Activated CD4-positive, alpha-beta T cell treated with anti-CD3 and anti-CD28 coated beads, Interleukin-2, amount 50 U/mL, for 16 hours (primary cell): ENCODE measurements at regions not wholly inside any gene's neighbourhood (a gene's known extent, or its start where the extent isn't known, plus 50 kb on each side); places are given as distances from the start of the nearest gene placed in this dataset.
"Not testable (repeated sequence)": the region's sequence is repeated elsewhere in the genome, so short reads cannot be mapped to it uniquely, and the experiment has no call there.

Source experiments
- DNase-seq: peaks from one replicate; pipeline ENCODE4 v3.0.0-alpha.2; 2020

DNA sequence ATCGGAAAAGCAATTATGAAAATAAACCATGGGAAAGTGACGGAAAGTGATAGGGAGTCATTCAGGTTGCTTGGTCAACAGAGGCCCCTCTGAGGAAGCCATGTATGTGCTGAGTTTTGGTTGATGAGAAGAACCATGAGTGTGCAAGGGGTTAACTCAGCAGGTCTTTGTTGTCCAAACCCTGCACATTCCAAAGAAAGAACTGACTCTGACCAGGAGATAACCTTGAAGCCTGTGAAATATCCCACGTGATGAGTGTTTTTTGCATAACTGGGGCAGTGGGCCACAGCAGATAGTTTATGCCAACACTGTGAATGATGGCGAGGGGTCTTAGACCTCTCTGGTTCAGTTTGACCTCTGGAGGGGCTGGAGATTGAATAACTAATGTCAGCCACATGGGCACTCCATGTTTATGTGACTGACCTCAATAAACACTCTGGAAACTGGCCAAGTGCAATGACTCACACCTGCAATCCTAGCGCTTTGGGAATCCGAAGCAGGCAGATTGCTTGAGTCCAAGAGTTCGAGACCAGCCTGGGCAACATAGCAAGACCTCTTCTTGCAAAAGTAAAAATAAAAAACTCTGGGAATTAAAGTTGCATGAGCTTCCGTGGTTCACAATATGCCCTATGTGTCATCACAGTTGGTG is 154.0 kb upstream of the FOXK1 start:
- no peak for DNase-seq

DNA sequence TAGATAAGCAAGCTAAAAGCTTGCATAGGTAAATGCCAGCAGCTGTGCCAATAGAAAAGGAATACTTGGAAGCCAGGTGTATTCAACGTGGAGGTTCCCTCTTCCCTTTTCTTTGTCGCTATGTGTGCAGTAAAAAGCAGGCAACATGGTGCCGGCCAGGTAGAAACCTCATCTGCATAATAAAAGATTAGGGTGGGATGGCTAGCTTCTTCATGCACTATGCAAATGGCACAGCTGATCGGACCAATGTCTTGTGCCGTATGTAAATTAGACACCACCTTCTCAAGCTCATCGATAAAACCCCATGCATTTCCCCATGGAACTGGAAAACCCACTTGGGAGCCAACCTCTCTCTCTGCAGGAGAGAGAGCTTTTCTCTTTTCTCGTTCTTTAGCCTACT is 150.9 kb upstream of the FOXK1 start:
- no peak for DNase-seq

DNA sequence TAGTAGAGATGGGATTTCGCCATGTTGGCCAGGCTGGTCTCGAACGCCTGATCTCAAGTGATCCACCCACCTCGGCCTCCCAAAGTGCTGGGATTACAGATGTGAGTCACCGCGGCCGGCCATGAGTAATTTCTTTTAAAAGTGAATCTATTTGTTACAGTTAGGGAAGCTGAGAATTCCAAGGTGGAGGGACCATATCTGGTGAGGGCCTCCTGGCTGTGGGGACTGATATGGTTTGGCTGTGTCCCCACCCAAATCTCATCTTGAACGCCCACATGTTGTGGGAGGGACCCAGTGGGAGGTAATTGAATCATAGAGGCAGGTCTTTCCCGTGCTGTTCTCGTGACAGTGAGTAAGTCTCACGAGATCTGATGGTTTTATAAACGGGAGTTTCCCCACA is 148.8 kb upstream of the FOXK1 start:
- not testable (repeated sequence) for DNase-seq

DNA sequence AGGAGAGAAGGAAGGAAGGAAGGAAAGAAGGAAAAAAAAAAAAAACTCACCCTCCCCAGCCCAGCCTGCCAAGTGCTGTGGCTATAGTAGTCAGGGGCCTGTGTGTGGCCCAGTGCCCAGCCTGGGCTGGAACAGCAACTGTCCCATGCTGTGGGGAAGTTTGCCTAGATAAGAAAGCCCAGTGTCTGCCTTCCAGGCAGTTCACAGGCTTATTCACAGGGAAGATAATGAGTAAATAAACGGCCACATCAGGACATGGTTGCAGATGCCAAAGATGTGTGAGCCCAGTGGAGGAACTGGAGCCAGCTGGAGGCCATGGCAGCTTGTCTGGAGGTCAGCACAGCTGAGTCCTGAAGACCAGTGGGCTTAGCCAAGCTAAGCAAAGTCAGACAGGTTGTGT is 132.4 kb upstream of the FOXK1 start:
- DNase-seq, result no peak

DNA sequence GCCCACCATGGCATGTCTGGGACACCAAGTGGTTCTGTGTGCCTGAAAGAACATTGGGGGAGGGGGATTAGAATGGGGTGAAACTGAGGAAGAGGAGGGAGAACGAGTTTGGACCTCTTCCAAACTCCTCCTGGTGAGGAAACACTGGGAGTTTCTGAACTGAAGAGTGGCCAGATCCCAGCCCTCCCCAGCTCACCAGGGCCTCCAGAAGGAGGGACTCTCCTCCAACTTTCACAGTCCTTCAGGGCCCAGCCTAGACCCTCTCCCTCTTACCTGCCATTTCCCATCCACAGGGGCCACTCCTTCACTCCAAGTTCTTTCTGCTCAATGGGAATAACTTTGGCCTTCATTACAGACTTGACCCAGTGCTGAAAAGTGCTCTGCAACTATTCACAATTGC is 132.0 kb upstream of the FOXK1 start:
- no peak for DNase-seq

DNA sequence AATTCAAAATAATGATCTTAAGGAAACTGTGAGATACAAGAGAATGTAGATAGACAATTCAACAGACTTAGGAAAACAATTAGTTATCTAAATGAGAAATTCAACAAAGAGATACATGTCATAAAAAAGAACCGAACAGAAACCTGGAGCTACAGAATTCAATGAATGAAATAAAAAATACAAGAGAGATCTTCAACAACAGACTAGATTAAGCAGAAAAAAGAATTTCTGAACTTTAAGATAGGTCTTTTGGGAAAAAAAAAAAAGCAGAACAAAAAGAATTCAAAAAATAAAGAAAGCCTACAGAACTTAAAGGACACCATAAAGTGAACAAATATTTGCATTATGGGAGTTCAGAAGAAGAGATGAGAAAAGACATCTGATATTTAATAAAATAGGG is 129.1 kb upstream of the FOXK1 start:
- DNase-seq, result no peak

DNA sequence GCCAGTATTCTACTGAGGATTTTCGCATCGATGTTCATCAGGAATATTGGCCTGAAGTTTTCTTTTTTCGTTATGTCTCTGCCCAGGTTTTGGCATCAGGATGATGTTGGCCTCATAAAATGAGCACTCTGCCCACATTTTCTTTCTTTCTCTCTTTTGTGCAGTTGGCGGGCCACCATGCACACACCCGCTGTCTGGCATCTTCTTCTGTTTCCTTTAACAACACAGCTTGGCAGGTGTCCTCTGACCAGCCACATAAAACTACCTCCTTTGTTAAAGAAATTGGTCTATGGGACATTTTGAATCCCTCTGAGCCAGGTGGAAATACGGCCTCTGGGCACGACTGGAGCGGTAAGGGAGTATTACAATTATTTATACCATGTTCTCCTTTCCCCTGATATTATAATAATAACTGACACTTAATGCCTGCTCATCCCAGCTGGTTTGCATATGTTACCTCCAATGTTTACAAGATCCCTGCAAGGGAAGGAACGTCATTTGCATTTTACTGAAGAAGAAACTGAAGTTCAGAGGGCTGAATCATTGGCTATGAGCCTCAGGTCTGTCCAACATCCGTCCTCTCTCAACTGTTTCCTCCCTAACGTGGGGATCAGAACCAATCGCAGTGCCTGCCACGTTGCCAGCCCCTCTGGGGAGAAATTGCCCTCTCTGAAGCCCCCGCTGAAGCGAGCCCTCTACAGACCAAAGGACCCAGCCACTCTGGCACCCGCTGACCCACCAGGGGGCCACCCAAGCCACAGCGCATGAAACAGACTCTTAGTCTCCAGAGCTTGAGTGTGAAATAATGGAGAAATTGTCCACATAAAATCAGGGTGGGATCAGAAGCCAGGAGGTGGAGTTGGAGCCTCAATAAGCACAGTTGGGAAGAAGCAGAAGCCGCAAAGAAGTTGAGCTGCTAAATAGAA is 125.0 kb upstream of the FOXK1 start:
- no peak for DNase-seq

DNA sequence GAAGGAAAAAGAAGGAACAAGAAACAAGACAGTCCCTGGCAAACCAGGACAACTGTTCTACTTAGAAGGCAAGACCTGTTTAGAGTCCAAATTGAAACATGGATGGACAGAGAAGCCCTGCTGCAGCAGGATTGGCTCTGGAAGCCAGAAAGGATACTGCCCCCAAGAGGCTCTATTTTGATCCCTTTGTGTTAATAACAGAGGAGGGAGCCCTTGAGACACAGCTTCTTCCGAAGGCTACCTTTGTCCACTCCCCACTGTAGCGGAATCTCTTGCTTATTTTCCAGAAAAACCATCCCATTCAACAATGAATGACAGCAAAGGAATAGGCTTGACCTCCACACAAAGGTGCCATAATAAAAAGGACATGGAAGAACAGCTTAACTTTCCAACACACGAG is 120.3 kb upstream of the FOXK1 start:
- no peak for DNase-seq

DNA sequence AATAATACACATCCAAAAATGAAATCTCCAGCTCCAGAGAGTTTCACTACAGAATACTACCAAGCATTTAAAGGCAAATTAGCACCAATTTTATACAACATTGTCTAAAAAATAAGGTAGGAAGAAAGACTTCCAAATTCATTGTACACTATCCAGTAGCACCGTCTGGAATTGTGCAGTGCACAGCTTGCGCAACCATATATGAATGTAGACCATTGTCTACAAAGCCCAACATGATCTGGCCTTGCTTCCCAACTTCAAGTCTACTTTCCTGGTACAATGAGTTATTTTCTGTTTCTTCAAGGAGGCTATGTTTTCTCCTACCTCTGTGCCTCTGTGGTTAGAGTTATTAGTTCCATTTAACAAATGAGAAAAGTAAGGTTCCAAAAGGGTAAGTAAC is 115.4 kb upstream of the FOXK1 start:
- no peak for DNase-seq

DNA sequence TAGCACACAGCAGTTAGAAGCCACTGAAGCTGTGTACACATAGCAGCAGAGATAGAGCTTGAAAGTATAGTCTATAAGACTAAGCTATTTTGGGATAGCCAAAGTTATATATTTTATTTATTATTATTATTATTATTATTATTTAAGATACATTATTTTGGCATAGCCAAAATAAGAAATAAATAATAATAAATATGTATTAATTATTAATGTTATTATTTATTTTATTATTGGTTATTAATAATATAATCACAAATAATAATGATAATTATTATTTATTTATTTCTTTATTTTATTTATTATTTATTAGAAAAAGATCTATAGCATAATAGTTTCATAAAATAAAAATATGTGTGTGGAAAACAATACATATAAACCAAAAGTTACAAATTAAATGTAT is 107.2 kb upstream of the FOXK1 start:
- no peak for DNase-seq

DNA sequence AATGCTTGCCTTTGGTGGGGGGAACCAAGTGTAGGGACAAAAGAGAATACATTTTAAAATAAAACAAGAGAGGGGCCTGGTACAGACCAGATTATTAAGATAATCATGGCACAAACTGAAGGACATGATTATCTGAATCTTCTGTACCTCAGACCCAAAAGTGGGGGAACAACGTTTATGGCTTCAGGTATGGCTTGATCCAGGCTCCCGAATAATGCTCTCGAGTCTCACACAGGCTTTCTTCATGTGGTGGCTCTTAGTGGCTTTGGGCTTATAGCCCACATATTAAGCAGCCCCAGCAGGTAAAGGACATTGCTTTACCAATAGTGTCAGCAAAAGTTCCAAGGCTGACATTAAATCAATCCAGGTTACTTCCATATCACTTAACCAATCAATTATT is 106.8 kb upstream of the FOXK1 start:
- DNase-seq, result no peak

DNA sequence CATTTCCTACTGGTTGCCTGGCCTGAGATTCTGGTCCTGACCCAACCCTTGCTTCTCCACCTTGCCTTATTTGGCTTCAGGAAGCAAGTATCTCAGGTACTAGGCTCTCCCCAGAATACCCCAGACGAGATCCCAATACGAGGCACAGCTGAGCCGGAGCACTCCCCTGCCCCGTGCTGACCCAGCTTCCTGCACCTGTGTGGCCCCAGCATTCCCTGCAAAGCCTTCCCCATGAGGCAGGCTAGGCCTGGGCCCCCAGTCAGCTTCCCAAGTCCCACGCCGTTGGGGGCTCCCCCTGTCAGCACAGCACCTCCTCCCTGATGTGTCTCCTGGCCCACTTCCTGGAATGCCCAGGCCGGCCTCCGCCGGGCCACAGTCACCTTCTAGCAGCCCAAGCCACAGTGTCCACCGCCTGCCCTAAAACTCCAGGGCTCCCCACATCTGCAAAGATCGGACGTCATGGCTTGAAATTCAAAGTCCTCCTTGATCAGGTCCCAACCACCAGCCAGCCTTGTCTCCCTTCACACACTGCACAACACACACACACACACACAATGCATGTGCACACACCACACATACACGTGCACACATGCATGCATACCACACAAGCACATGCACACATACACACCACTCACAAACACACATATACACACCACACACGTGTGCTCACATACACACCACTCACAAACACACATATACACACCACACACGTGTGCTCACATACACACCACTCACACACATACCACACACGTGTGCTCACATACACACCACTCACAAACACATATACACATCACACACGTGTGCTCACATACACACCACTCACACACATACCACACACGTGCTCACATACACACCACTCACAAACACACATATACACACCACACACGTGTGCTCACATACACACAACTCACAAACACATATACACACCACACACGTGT is 78.9 kb upstream of the FOXK1 start:
- no peak for DNase-seq

DNA sequence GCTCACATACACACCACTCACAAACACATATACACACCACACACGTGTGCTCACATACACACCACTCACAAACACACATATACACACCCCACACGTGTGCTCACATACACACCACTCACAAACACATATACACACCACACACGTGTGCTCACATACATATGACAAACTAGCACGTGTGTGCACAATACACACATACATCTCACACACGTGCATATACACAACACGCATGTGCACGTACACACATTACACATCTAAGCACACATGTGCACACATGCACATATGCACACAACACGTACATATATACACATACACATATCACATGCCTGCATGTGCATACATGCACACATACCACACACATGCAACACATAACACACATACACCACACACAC is 78.3 kb upstream of the FOXK1 start:
- no peak for DNase-seq

DNA sequence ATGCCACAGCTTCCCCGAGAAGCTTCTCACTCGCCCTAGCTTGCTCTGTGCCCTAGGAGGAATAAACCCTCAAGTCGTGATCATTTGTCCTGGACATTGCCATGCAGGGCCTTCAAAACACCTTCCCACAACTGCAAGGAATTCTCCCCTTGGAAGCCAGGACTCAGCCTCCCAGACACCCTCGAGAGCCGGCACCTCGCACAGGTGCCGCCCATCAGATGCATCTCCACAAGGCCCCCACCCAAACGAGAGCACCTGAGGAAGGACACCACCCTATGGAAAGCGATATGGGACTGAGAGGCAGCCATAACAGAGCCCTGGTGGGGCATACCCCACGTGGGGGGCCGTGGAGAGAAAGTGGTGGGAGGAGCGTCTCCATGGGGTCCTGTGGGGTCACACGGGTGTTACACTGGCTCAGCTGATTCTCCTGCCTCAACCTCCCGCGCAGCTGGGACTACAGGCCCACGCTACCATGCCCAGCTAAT is 77.6 kb upstream of the FOXK1 start:
- DNase-seq, result no peak

DNA sequence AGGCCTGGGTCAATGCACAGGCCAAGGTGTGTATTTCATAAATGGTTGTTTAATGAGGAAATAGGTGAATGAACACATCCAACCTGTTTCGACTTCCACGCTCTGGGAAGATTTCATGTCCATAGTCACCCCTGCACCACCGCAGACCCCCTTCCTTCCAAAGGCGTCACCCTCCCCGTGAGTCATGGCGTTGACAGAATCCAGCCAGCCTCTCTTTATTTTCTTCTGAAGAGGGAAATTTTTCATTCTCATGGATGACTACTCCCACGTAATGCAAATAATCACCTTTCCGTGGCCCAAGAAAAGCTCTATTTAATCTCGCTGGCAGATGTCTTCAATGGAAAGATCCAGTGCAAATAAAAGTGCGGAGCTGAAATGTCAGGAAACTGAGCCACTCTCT is 75.3 kb upstream of the FOXK1 start:
- DNase-seq, result no peak

DNA sequence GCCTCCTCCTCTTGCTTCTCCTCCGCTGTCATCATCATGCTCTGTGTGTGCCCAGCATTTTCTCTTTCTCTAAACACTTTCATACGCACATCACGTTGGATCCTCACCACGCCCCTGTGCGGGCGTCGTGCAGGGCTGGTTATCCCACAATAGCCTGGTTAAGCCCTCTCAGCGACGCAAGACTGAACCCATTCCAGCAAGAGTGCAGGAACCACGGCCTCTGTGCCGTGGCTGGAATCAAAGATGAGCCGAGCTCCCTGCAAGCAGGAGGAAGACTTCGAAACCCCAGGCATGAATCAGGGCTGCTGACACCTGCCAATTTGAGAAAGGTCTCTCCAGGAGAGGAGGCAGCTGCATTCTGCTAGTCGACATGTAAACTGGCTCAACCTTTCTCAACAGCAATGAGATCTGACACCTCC is 74.8 kb upstream of the FOXK1 start:
- DNase-seq, result no peak

DNA sequence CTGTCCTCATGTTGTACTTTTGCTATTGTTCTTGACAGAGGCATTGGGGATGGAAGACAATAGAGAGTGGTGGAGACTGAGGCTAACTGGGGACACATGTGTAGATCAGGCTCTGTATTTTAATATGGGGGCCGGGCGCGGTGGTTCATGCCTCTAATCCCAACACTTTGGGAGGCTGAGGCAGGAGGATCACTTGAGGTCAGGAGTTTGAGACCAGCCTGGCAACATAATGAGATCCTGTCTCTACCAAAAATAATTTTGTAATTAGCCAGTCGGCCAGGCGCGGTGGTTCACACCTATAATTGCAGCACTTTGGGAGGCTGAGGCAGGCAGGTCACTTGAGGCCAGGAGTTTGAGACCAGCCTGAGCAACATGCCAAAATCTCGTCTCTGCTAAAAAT is 72.5 kb upstream of the FOXK1 start:
- DNase-seq, result not testable (repeated sequence)

DNA sequence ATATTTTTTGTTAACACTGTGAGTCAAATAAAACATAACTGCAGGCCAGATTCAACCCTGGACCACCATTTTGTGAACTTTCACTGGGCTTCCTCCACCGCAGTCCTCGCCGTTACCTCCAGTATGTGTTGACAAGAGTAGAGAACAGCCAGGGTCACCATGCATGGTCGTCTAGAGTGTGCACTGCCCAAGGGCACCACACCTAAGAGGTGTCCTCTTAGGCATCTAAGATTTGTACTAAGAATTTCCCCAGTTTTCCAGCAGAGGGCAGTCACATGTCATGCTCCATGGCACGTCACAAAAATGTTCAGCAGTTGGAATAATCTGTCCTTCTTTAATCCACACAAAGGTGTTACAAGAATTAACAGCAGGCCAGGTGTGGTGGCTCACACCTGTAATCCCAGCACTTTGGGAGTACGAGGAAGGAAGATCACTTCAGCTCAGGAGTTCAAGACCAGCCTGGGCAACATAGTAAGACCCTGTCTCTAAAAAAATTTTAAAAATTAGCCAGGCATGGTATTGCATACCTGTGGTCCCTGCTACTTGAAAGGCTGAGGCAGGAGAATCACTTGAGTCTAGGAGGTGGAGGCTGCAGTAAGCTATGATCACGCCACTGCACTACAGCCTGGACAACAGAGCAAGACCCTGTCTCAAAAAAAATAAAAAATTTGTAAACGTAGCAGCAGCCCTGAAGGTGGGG is 71.2 kb upstream of the FOXK1 start:
- DNase-seq, result peak; percentile 64

DNA sequence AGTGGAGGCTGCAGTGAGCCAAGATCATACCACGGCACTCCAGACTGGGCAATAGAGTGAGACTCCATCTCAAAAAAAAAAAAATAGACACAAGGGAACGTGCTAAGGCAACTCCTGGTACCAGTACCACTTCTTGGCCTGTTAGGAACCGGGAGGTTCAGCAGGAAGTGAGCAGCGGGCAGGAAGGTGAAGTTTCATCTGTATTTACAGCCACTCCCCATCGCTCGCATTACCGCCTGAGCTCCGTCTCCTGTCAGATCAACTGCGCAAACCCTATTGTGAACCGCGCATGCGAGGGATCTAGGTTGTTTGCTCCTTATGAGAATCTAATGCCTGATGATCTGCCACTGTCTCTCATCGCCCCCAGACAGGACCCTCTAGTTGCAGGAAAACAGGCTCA is 69.9 kb upstream of the FOXK1 start:
- DNase-seq, result no peak

DNA sequence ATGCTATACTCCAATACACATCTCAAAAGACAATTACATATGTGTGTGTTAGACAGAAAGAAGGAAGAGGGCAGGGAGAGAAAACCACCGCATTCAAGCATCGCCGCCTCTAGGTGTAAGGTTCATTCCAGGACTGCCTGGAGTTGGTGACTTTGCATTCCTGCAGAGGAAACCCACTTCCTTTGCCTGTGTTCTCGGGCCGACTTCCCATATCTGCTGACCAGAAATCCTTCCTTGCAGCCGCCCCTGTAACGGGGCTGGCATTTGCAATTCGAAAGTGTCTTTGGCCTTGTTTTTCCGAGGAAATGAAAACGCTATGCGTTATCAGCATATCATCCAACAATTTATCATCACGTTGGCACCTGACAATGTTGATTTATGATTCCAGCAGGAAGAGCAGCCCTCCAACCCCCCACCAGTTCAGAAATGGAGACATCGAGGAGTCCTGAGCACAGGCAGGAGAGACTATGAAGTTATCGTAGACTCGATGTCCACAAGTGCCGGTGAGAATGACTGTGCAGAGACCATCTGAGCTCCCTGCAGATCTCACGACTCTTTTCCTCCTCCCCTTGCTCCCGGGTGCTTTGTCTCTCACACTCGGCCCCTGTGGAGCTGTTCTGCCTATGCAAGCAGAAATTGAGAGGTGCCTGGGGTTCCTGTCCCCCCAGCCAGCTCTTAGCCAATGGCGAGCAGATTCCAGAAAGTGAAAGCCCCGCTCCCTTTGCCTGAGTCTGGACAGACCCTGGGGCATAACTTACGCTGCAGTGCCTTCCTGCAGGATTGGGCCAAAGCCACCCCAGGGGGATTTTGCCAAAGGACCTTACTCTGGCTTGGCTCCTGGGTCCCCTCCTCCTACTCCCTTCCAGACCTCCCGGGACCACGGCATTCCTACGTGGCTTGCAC is 68.9 kb upstream of the FOXK1 start:
- no peak for DNase-seq

DNA sequence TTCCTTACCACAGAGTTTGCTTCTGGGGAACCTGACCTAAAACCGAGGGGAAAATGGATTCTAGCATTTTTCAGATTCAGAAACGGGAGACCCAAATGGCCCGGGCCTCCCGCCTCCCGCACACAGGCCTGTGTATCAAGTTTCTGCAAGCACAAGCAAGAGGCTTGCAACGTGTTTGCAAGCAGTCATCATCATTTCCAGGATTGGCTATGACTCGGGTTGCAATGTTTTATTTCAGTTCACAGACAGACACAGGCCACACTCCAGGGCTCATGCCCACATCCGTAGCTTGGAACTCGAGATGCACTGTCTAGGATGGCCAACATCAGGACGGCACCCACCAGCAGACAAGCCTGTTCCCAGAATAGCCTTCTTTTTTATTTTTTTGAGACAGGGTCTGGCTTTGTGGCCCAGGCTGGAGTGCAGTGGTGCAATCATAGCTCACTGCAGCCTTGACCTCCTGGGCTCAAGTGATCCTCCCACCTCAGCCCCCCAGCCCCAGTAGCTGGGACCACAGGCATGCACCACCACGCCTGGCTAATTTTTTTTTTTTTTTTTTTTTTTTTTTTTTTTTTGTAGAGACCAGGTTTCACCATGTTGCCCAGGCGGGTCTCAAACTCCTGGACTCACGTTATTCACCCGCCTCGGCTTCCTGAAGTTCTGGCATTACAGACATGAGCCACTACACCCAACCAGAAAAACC is 68.1 kb upstream of the FOXK1 start:
- DNase-seq, result no peak
